SK-N-SH (cell line): ENCODE measurements at regions not wholly inside any gene's neighbourhood (a gene's known extent, or its start where the extent isn't known, plus 50 kb on each side); places are given as distances from the start of the nearest gene placed in this dataset.

Source experiments
- CTCF ChIA-PET: fragments of 300-600, 350-600 bp; formaldehyde crosslinking; extraction: SDS; loops from one replicate; lab custom pipeline; 2021; lab: Yijun Ruan, JAX
- POLR2A ChIA-PET: fragments of 350-600 bp; sonication (Branson Sonifier 250); formaldehyde crosslinking; extraction: SDS; loops from one replicate; lab custom pipeline; 2020; ENCODE audit warnings: antibody characterized with exemption, inconsistent platforms; lab: Yijun Ruan, JAX
- DNase-seq: peaks from one replicate; pipeline ENCODE4 v3.0.0; 2012
- H2AFZ ChIP-seq: fragments of 200-600 bp; sonication (generic); 2 replicates; pipeline ENCODE4 v1.8.1; 2016; ENCODE audit warnings: antibody characterized with exemption, mild to moderate bottlenecking, low read depth
- H3F3A ChIP-seq: fragments of 200-600 bp; sonication (generic); replicated peaks from 2 replicates; pipeline ENCODE3; 2016; ENCODE audit warnings: antibody characterized with exemption, mild to moderate bottlenecking; ENCODE audit not compliant: insufficient read depth
- H3K27ac ChIP-seq, 2 experiments: fragments of 200-500 bp in 1 of 2; fragments of 200-600 bp in 1 of 2; sonication (Bioruptor generic) in 1 of 2; sonication (generic), shearing (Covaris generic) in 1 of 2; 2 replicates each; pipeline versions ENCODE4 v1.5.1 to v1.6.1; 2014 to 2016; ENCODE audit warnings: low read depth in 2 of 2, inconsistent platforms in 1 of 2, low read length in 1 of 2, mild to moderate bottlenecking in 1 of 2, mixed read lengths in 1 of 2
- H3K27me3 ChIP-seq: fragments of 200-600 bp; sonication (generic), shearing (Covaris generic); 2 replicates; pipeline ENCODE4 v1.6.1; 2016; ENCODE audit warnings: mixed run types; ENCODE audit not compliant: insufficient read depth
- H3K36me3 ChIP-seq, 2 experiments: fragments of 200-500 bp in 1 of 2; fragments of 200-600 bp in 1 of 2; sonication (Bioruptor generic) in 1 of 2; sonication (generic) in 1 of 2; replicated peaks in 1 of 2; 2 replicates each; pipeline versions ENCODE3 to v1.5.1; 2014 to 2016; ENCODE audit warnings: low read length in 1 of 2, mild to moderate bottlenecking in 1 of 2; ENCODE audit not compliant: insufficient read depth in 2 of 2, control insufficient read depth in 1 of 2
- H3K4me1 ChIP-seq, 2 experiments: fragments of 200-500 bp in 1 of 2; fragments of 200-600 bp in 1 of 2; sonication (Bioruptor generic) in 1 of 2; sonication (generic), shearing (Covaris generic) in 1 of 2; 2 replicates each; pipeline versions ENCODE4 v1.5.1 to v1.6.1; 2014 to 2016; ENCODE audit warnings: low read depth in 1 of 2, low read length in 1 of 2, mixed run types in 1 of 2; ENCODE audit not compliant: insufficient read depth in 2 of 2, control insufficient read depth in 1 of 2
- H3K4me2 ChIP-seq: fragments of 200-600 bp; sonication (generic), shearing (Covaris generic); 2 replicates; pipeline ENCODE4 v1.6.1; 2017; ENCODE audit warnings: mixed run types
- H3K4me3 ChIP-seq, 2 experiments: fragments of 200-500 bp in 1 of 2; fragments of 200-600 bp in 1 of 2; sonication (Bioruptor generic) in 1 of 2; sonication (generic), shearing (Covaris generic) in 1 of 2; 2 replicates each; pipeline versions ENCODE4 v1.5.1 to v1.8.1; 2014 to 2016; ENCODE audit warnings: low read depth in 2 of 2, inconsistent platforms in 1 of 2, low read length in 1 of 2, mild to moderate bottlenecking in 1 of 2, mixed read lengths in 1 of 2, moderate library complexity in 1 of 2
- H3K79me2 ChIP-seq: fragments of 200-600 bp; sonication (generic); 2 replicates; pipeline ENCODE4 v1.8.1; 2017; ENCODE audit warnings: mild to moderate bottlenecking; ENCODE audit not compliant: insufficient read depth
- H3K9ac ChIP-seq: fragments of 200-600 bp; sonication (generic); 2 replicates; pipeline ENCODE4 v1.6.1; 2017; ENCODE audit warnings: mixed run types
- H3K9me2 ChIP-seq: fragments of 200-600 bp; sonication (generic); 2 replicates; pipeline ENCODE4 v1.6.1; 2017; ENCODE audit warnings: mixed run types
- H3K9me3 ChIP-seq: fragments of 200-600 bp; sonication (generic); 2 replicates; pipeline ENCODE4 v1.6.1; 2017; ENCODE audit warnings: mixed run types, mild to moderate bottlenecking, moderate library complexity
- H4K20me1 ChIP-seq: fragments of 200-600 bp; sonication (generic); 2 replicates; pipeline ENCODE4 v1.6.1; 2017; ENCODE audit warnings: mild to moderate bottlenecking, mixed run types; ENCODE audit not compliant: insufficient read depth
- ELF1 ChIP-seq: IDR thresholded peaks from 2 replicates; pipeline ENCODE4 v1.4.0; 2012
- EZH2phosphoT487 ChIP-seq: fragments of 200-600 bp; sonication (generic); IDR thresholded peaks from 2 replicates; pipeline ENCODE4 v1.6.1; 2017; ENCODE audit warnings: low read depth, mixed run types, mild to moderate bottlenecking, antibody characterized with exemption, moderate library complexity, borderline replicate concordance
- FOSL2 ChIP-seq: IDR thresholded peaks from 2 replicates; pipeline ENCODE4 v1.4.0; 2012; ENCODE audit warnings: low read depth, mild to moderate bottlenecking, moderate library complexity, borderline replicate concordance
- FOXJ3 ChIP-seq: sonication (generic); formaldehyde crosslinking; IDR thresholded peaks from 2 replicates; pipeline ENCODE4 v1.5.1; 2020; ENCODE audit warnings: mild to moderate bottlenecking, missing genetic modification reagents
- JUND ChIP-seq: IDR thresholded peaks from 2 replicates; pipeline ENCODE4 v1.4.0; 2012
- NFIC ChIP-seq: IDR thresholded peaks from 2 replicates; pipeline ENCODE4 v1.4.0; 2012; ENCODE audit warnings: borderline replicate concordance
- POLR2AphosphoS5 ChIP-seq: IDR thresholded peaks from 2 replicates; pipeline ENCODE4 v1.6.1; 2012; ENCODE audit warnings: low read depth, low read length
- RAD21 ChIP-seq: IDR thresholded peaks from 2 replicates; pipeline ENCODE4 v1.6.1; 2012; ENCODE audit warnings: mild to moderate bottlenecking, low read length
- REST ChIP-seq: IDR thresholded peaks from 2 replicates; pipeline ENCODE4 v1.6.1; 2012; ENCODE audit warnings: mild to moderate bottlenecking, low read depth, low read length, moderate library complexity
- RFX5 ChIP-seq: IDR thresholded peaks from 2 replicates; pipeline ENCODE4 v1.6.1; 2012; ENCODE audit warnings: mild to moderate bottlenecking, improper control_type of control experiment, low read length
- SIN3A ChIP-seq: IDR thresholded peaks from 2 replicates; pipeline ENCODE4 v1.6.1; 2012; ENCODE audit warnings: low read depth, mild to moderate bottlenecking, low read length, moderate library complexity, borderline replicate concordance
- SMC3 ChIP-seq: IDR thresholded peaks from 2 replicates; pipeline ENCODE4 v1.6.1; 2012; ENCODE audit warnings: low read depth, low read length, improper control_type of control experiment
- TAF1 ChIP-seq: IDR thresholded peaks from 2 replicates; pipeline ENCODE4 v1.6.1; 2012; ENCODE audit warnings: low read depth, mild to moderate bottlenecking, low read length, moderate library complexity, borderline replicate concordance
- TEAD4 ChIP-seq: IDR thresholded peaks from 2 replicates; pipeline ENCODE4 v1.4.0; 2012; ENCODE audit warnings: mild to moderate bottlenecking, borderline replicate concordance; ENCODE audit not compliant: insufficient read depth
- WGBS: methylation state at CpG from one replicate; pipeline ENCODE4 v1.1.6; 2017; ENCODE audit warnings: low lambda C conversion rate; 5-methylcytosine and 5-hydroxymethylcytosine counted together
- TF ChIP-seq, protein P1 (sequence below): IDR thresholded peaks from 2 replicates; pipeline ENCODE4 v1.4.0; 2012; ENCODE audit warnings: low read depth
- TF ChIP-seq, protein P2 (sequence below): fragments of 200-600 bp; sonication (generic); IDR thresholded peaks from 2 replicates; pipeline ENCODE4 v1.6.1; 2017; ENCODE audit warnings: antibody characterized with exemption, mild to moderate bottlenecking, moderate library complexity

DNA sequence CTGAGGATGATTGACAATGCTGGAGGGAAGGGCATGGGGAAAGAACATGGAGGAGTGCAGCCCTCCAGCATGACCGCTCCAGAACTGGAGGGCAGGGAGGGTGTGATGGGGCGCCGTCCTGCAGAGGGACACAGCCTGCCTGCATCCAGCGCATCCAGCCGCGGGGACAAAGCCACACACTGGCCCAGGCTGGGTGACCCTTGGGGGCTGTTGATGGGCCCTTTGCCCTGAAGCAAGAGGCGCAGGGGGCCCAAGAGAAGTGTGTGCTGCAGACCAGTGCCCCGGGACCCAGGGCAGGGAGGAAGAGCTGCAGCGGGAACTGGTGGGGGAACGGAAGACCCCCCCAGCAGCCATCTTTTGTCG lies 169.8 kb upstream of the PPP1R26 start:
- ChIA-PET CTCF (interaction anchor here (0.6 to 1.8 kb wide), 5 partner anchors 14 to 245 kb away, joined by 3 to 9 read pairs (median 4); no protein-coding TSS in a partner anchor), POLR2A (no interaction called here)
- no peak overlapping the region for H3K27ac ChIP-seq
- no peak overlapping the region for H3K4me3 ChIP-seq
- H3K9me3 ChIP-seq: peaks cover 6% of the 10 kb centered on the region; the same call in 1 of the 2 replicates
- peaks cover 0 to 13% of the 10 kb centered on the region in 2 experiments; a peak in 1 of 4 replicates for H3K4me1 ChIP-seq
- H3K79me2 ChIP-seq: no peaks in the 10 kb centered on the region
- H3K27me3 ChIP-seq: no peaks in the 10 kb centered on the region
- H4K20me1 ChIP-seq: no peaks in the 10 kb centered on the region
- 31% methylated on average over 11 of the region's 11 CpGs for WGBS
- H3K9me2 ChIP-seq: no peaks in the 10 kb centered on the region
- DNase-seq: peak; percentile 25
- H3K36me3 ChIP-seq: no peaks in the 10 kb centered on the region
- TF ChIP-seq, protein P1, sequence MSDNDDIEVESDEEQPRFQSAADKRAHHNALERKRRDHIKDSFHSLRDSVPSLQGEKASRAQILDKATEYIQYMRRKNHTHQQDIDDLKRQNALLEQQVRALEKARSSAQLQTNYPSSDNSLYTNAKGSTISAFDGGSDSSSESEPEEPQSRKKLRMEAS: no peak
- no peak for TF ChIP-seq TAF1
- TF ChIP-seq SMC3: no peak
- H2AFZ ChIP-seq: no peak overlapping the region
- H3K9ac ChIP-seq: no peak overlapping the region
- no peak overlapping the region for H3K4me2 ChIP-seq
- H3F3A ChIP-seq: no peaks in the 10 kb centered on the region

GRCh38 chr9:135310134-135310533 lies 169.4 kb upstream of the PPP1R26 start:
- Histone ChIP-seq H3K9ac (no peak overlapping the region), H3F3A (no peaks in the 10 kb centered on the region), H3K4me2 (no peak overlapping the region), H3K79me2 (no peaks in the 10 kb centered on the region), H3K9me2 (no peaks in the 10 kb centered on the region), H3K4me1 (peaks cover 0 to 13% of the 10 kb centered on the region in 2 experiments; a peak in 1 of 4 replicates), H3K27ac (no peak overlapping the region), H3K36me3 (no peaks in the 10 kb centered on the region), H3K4me3 (no peak overlapping the region), H3K9me3 (peaks cover 6% of the 10 kb centered on the region; the same call in 1 of the 2 replicates), H2AFZ (no peak overlapping the region), H4K20me1 (no peaks in the 10 kb centered on the region), H3K27me3 (no peaks in the 10 kb centered on the region)
- ChIA-PET POLR2A (no interaction called here), CTCF (interaction anchor here (0.6 to 1.8 kb wide), 5 partner anchors 14 to 245 kb away, joined by 3 to 9 read pairs (median 4); no protein-coding TSS in a partner anchor)
- WGBS: 34% methylated on average over 8 of the region's 8 CpGs
- DNase-seq: peak; percentile 71
- TF ChIP-seq FOXJ3 (CRISPR knock-in tag): peak; percentile 40; the same call in 1 of the 2 replicates
- TF ChIP-seq ELF1: no peak

DNA sequence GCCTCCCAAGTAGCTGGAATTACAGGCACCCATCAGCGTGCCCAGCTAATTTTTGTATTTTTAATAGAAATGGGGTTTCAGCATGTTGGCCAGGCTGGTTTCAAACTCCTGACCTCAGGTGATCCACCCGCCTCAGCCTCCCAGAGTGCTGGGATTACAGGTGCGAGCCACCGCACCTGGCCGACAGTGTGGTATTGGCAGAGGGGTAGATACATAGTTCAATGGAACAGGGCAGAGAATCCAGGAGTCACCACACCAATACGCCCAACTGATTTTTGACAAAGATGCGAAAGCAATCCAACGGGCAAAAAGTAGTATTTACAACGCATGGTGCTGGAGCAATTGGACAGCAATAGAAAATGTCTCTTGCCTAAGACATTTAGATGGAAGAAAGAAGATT lies 164.0 kb upstream of the PPP1R26 start:
- H3K27ac ChIP-seq: no peak overlapping the region
- H3K79me2 ChIP-seq: no peaks in the 10 kb centered on the region
- DNase-seq: no peak
- H3K36me3 ChIP-seq: no peaks in the 10 kb centered on the region
- no peak overlapping the region for H3K4me2 ChIP-seq
- CTCF ChIA-PET: no interaction called here
- H3K27me3 ChIP-seq: no peaks in the 10 kb centered on the region
- POLR2A ChIA-PET: no interaction called here
- peaks cover 6% of the 10 kb centered on the region for H3K9me3 ChIP-seq
- H3K4me3 ChIP-seq: no peak overlapping the region
- H3K9me2 ChIP-seq: no peaks in the 10 kb centered on the region
- H4K20me1 ChIP-seq: no peaks in the 10 kb centered on the region
- no peak overlapping the region for H2AFZ ChIP-seq
- 74% methylated on average over 9 of the region's 9 CpGs for WGBS
- H3K9ac ChIP-seq: no peak overlapping the region
- H3K4me1 ChIP-seq: peaks cover 0 to under 1% of the 10 kb centered on the region in 2 experiments; a peak in 1 of 4 replicates
- H3F3A ChIP-seq: no peaks in the 10 kb centered on the region
- TF ChIP-seq, protein P1: no peak
- TF ChIP-seq, protein P2, sequence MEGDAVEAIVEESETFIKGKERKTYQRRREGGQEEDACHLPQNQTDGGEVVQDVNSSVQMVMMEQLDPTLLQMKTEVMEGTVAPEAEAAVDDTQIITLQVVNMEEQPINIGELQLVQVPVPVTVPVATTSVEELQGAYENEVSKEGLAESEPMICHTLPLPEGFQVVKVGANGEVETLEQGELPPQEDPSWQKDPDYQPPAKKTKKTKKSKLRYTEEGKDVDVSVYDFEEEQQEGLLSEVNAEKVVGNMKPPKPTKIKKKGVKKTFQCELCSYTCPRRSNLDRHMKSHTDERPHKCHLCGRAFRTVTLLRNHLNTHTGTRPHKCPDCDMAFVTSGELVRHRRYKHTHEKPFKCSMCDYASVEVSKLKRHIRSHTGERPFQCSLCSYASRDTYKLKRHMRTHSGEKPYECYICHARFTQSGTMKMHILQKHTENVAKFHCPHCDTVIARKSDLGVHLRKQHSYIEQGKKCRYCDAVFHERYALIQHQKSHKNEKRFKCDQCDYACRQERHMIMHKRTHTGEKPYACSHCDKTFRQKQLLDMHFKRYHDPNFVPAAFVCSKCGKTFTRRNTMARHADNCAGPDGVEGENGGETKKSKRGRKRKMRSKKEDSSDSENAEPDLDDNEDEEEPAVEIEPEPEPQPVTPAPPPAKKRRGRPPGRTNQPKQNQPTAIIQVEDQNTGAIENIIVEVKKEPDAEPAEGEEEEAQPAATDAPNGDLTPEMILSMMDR: no peak
- no peak for TF ChIP-seq JUND
- no peak for TF ChIP-seq TAF1
- TF ChIP-seq EZH2phosphoT487: no peak
- no peak for TF ChIP-seq REST
- TF ChIP-seq TEAD4: no peak
- TF ChIP-seq SMC3: no peak
- no peak for TF ChIP-seq RAD21
- TF ChIP-seq FOXJ3 (CRISPR knock-in tag): no peak
- no peak for TF ChIP-seq RFX5
- no peak for TF ChIP-seq NFIC
- TF ChIP-seq FOSL2: no peak
- no peak for TF ChIP-seq SIN3A
- TF ChIP-seq POLR2AphosphoS5: no peak
